D341Med (cell line): ENCODE measurements at regions not wholly inside any gene's neighbourhood (a gene's known extent, or its start where the extent isn't known, plus 50 kb on each side); places are given as distances from the start of the nearest gene placed in this dataset.

Experiments used
- DNase-seq: peaks from one replicate; pipeline ENCODE4 v3.0.0; 2012; ENCODE audit warnings: low spot score

GRCh38 chr6:167494698-167495435 is 170.0 kb downstream of the TTLL2 start:
- no peak for DNase-seq

GRCh38 chr6:167495506-167496401 is 170.9 kb downstream of the TTLL2 start:
- DNase-seq, result no peak

GRCh38 chr6:167496707-167497106 is 171.8 kb downstream of the TTLL2 start:
- DNase-seq, result no peak

- DNase-seq, result no peak
Measured at GRCh38 chr6:167497428-167498056, 172.7 kb downstream of the TTLL2 start.

GRCh38 chr6:167499161-167499660 is 174.3 kb downstream of the TTLL2 start:
- DNase-seq, result no peak

- no peak for DNase-seq
Measured at GRCh38 chr6:167500961-167501360, 176.1 kb downstream of the TTLL2 start.

- DNase-seq, result no peak
Measured at GRCh38 chr6:167501831-167502385, 177.0 kb downstream of the TTLL2 start.

- no peak for DNase-seq
Measured at GRCh38 chr6:167502471-167502870, 177.6 kb downstream of the TTLL2 start.

GRCh38 chr6:167504385-167504961 is 179.6 kb downstream of the TTLL2 start:
- no peak for DNase-seq

GRCh38 chr6:167505199-167505598 is 180.3 kb downstream of the TTLL2 start:
- no peak for DNase-seq

GRCh38 chr6:167505782-167506181 is 180.9 kb downstream of the TTLL2 start:
- no peak for DNase-seq

- DNase-seq, result no peak
Measured at GRCh38 chr6:167506443-167507301, 181.8 kb downstream of the TTLL2 start.

- no peak for DNase-seq
Measured at GRCh38 chr6:167507376-167507945, 182.6 kb downstream of the TTLL2 start.

GRCh38 chr6:167508919-167509852 is 184.3 kb downstream of the TTLL2 start:
- DNase-seq, result no peak

GRCh38 chr6:167509853-167510220 is 185.0 kb downstream of the TTLL2 start:
- no peak for DNase-seq

- no peak for DNase-seq
Measured at GRCh38 chr6:167510648-167511047, 185.8 kb downstream of the TTLL2 start.

- DNase-seq, result no peak
Measured at GRCh38 chr6:167512696-167513375, 187.9 kb downstream of the TTLL2 start.

- DNase-seq, result no peak
Measured at GRCh38 chr6:167513778-167514177, 188.9 kb downstream of the TTLL2 start.

- no peak for DNase-seq
Measured at GRCh38 chr6:167514524-167514923, 189.6 kb downstream of the TTLL2 start.
